Epithelial cell of proximal tubule (primary cell): ENCODE measurements at regions not wholly inside any gene's neighbourhood (a gene's known extent, or its start where the extent isn't known, plus 50 kb on each side); places are given as distances from the start of the nearest gene placed in this dataset.

Experiments used
- DNase-seq: peaks from one replicate; pipeline ENCODE4 v3.0.0-alpha.2; 2011; ENCODE audit warnings: low read depth
- H3K4me3 ChIP-seq: 2 replicates; pipeline ENCODE4 v1.5.1; 2011; ENCODE audit warnings: low read depth, mild to moderate bottlenecking, low read length
- CTCF ChIP-seq: conservative IDR thresholded peaks from 2 replicates; pipeline ENCODE4 v1.5.1; 2012; ENCODE audit warnings: low read depth, mild to moderate bottlenecking, low read length

GRCh38 chr4:62627671-62628070, 1427.5 kb downstream of the ADGRL3 start:
- no peak overlapping the region for H3K4me3 ChIP-seq
- DNase-seq = no peak
- TF ChIP-seq CTCF = no peak

- TF ChIP-seq CTCF = no peak
- no peak for DNase-seq
- H3K4me3 ChIP-seq = no peak overlapping the region
Measured at GRCh38 chr4:62627141-62627540, 1427.0 kb downstream of the ADGRL3 start.

GRCh38 chr4:62622089-62622488, 1422.0 kb downstream of the ADGRL3 start:
- no peak for TF ChIP-seq CTCF
- no peak overlapping the region for H3K4me3 ChIP-seq
- DNase-seq = no peak

GRCh38 chr4:62619971-62620370, 1419.8 kb downstream of the ADGRL3 start:
- TF ChIP-seq CTCF = no peak
- no peak overlapping the region for H3K4me3 ChIP-seq
- no peak for DNase-seq

- DNase-seq = no peak
- no peak for TF ChIP-seq CTCF
- H3K4me3 ChIP-seq = no peak overlapping the region
Measured at GRCh38 chr4:62618042-62618441, 1417.9 kb downstream of the ADGRL3 start.

GRCh38 chr4:62601737-62602136, 1401.6 kb downstream of the ADGRL3 start:
- DNase-seq = no peak

More at GRCh38 chr4:62601737-62602136, 1401.6 kb downstream of the ADGRL3 start:
- no peak overlapping the region for H3K4me3 ChIP-seq
- no peak for TF ChIP-seq CTCF
